CD4-positive, alpha-beta T cell (primary cell): ENCODE measurements at regions not wholly inside any gene's neighbourhood (a gene's known extent, or its start where the extent isn't known, plus 50 kb on each side); places are given as distances from the start of the nearest gene placed in this dataset.

Experiments
- ATAC-seq: fragments of 200-7000 bp; cut with Tn5 transposase; one replicate; pipeline ENCODE4 v1.10.0; 2022; ENCODE audit warnings: mild to moderate bottlenecking; ENCODE audit not compliant: poor library complexity
- CTCF ChIA-PET: fragments of 350-600 bp; sonication (Branson Sonifier 250); formaldehyde crosslinking; loops from one replicate; lab custom pipeline; 2021; ENCODE audit warnings: antibody characterized with exemption, inconsistent platforms; lab: Charles Lee
- POLR2A ChIA-PET: fragments of 350-600 bp; sonication (Branson Sonifier 250); formaldehyde crosslinking; loops from one replicate; lab custom pipeline; 2021; ENCODE audit warnings: antibody characterized with exemption, inconsistent platforms; lab: Charles Lee
- DNase-seq, 14 experiments: peaks; one replicate each; pipeline ENCODE4 v3.0.0-alpha.2; 2013 to 2020; ENCODE audit warnings: mixed read lengths in 2 of 14
- H3K27ac ChIP-seq, 2 donors: one replicate each; pipeline versions ENCODE4 v1.5.1 to v1.7.0; 2013; ENCODE audit warnings: low read length in 2 of 2, low read depth in 1 of 2, mild to moderate bottlenecking in 1 of 2
- H3K27me3 ChIP-seq, 2 experiments: 1 replicate in 1 of 2; 2 replicates in 1 of 2; pipeline versions ENCODE4 v1.6.1 to v1.7.0; 2013; ENCODE audit warnings: low read length in 2 of 2, control low read depth in 1 of 2, mild to moderate bottlenecking in 1 of 2, moderate library complexity in 1 of 2; ENCODE audit not compliant: insufficient read depth in 2 of 2, control insufficient read depth in 1 of 2
- H3K36me3 ChIP-seq: one replicate; pipeline ENCODE4 v1.6.1; 2013; ENCODE audit warnings: low read length, control low read depth; ENCODE audit not compliant: insufficient read depth
- H3K4me1 ChIP-seq: one replicate; pipeline ENCODE4 v1.6.1; 2013; ENCODE audit warnings: low read length, control low read depth; ENCODE audit not compliant: insufficient read depth
- H3K4me3 ChIP-seq: one replicate; pipeline ENCODE4 v1.5.1; 2013; ENCODE audit warnings: mild to moderate bottlenecking, low read length, moderate library complexity
- H3K9me3 ChIP-seq, 2 experiments: 1 replicate in 1 of 2; 2 replicates in 1 of 2; pipeline versions ENCODE4 v1.6.1 to v1.7.0; 2013; ENCODE audit warnings: low read length in 2 of 2, mild to moderate bottlenecking in 2 of 2, control low read depth in 1 of 2, moderate library complexity in 1 of 2; ENCODE audit not compliant: control insufficient read depth in 1 of 2, insufficient read depth in 1 of 2
- H3K27ac Mint-ChIP-seq: one replicate; pipeline ENCODE4 v1.8.0; 2020; ENCODE audit warnings: mixed read lengths
- H3K27me3 Mint-ChIP-seq: one replicate; pipeline ENCODE4 v1.8.0; 2021; ENCODE audit warnings: mixed read lengths
- H3K36me3 Mint-ChIP-seq: one replicate; pipeline ENCODE4 v1.8.0; 2021; ENCODE audit warnings: low read depth, mixed read lengths
- H3K4me1 Mint-ChIP-seq: one replicate; pipeline ENCODE4 v1.8.0; 2021; ENCODE audit warnings: low read depth, mixed read lengths
- H3K4me3 Mint-ChIP-seq: one replicate; pipeline ENCODE4 v1.8.0; 2020; ENCODE audit warnings: mild to moderate bottlenecking, mixed read lengths
- H3K9me3 Mint-ChIP-seq: one replicate; pipeline ENCODE4 v1.8.0; 2020; ENCODE audit warnings: mixed read lengths
- intact Hi-C, 2 experiments: fragments of 100-400 bp; cut with DNase I in 1 of 2; cut with micrococcal nuclease in 1 of 2; formaldehyde crosslinking; loops; one replicate each; pipeline versions ENCODE4 v1.15.1 to v1.9.0; 2023 to 2025; cut with DNase I, micrococcal nuclease
- TF ChIP-seq, protein P1 (sequence below): fragments of 200-600 bp; IDR thresholded peaks from one replicate; pipeline ENCODE4 v1.8.0; 2022; ENCODE audit warnings: antibody characterized with exemption, mild to moderate bottlenecking

DNA sequence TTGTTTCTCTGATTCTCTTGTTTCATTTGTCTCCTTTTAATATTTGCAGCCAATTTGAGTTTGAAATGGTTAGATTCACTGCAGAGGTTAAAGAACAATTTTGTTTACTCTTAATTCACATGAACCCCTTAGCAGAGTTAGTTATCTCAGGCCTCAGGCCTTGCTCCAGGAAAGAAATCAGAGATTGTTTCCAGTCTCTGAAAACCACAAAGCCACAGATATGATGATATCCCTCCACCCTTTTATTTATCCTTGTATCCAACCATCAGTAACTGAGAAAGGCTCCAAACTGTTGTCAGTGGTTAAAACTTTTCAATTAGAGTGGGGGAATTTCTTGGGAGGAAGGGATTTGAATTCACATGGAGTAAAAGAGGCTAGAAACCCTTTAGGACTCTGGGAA, 406.0 kb upstream of the DMAC1 start:
- no peaks in the 10 kb centered on the region for H3K27me3 Mint-ChIP-seq
- no peaks in the 10 kb centered on the region for H3K9me3 Mint-ChIP-seq
- intact Hi-C loops, result no loop called here
- no peak overlapping the region for H3K27ac ChIP-seq
- no peaks in the 10 kb centered on the region for H3K36me3 Mint-ChIP-seq
- ChIA-PET POLR2A (no interaction called here), CTCF (no interaction called here)
- no peaks in the 10 kb centered on the region for H3K9me3 ChIP-seq
- H3K4me3 ChIP-seq, result no peak overlapping the region
- no peak overlapping the region for H3K27ac Mint-ChIP-seq
- TF ChIP-seq, protein P1, sequence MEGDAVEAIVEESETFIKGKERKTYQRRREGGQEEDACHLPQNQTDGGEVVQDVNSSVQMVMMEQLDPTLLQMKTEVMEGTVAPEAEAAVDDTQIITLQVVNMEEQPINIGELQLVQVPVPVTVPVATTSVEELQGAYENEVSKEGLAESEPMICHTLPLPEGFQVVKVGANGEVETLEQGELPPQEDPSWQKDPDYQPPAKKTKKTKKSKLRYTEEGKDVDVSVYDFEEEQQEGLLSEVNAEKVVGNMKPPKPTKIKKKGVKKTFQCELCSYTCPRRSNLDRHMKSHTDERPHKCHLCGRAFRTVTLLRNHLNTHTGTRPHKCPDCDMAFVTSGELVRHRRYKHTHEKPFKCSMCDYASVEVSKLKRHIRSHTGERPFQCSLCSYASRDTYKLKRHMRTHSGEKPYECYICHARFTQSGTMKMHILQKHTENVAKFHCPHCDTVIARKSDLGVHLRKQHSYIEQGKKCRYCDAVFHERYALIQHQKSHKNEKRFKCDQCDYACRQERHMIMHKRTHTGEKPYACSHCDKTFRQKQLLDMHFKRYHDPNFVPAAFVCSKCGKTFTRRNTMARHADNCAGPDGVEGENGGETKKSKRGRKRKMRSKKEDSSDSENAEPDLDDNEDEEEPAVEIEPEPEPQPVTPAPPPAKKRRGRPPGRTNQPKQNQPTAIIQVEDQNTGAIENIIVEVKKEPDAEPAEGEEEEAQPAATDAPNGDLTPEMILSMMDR, result no peak
- H3K36me3 ChIP-seq, result no peaks in the 10 kb centered on the region
- no peak overlapping the region for H3K4me3 Mint-ChIP-seq
- H3K4me1 Mint-ChIP-seq, result peaks cover 3% of the 10 kb centered on the region
- no peak for DNase-seq
- ATAC-seq, result no peak
- no peaks in the 10 kb centered on the region for H3K4me1 ChIP-seq
- H3K27me3 ChIP-seq, result no peaks in the 10 kb centered on the region

DNA sequence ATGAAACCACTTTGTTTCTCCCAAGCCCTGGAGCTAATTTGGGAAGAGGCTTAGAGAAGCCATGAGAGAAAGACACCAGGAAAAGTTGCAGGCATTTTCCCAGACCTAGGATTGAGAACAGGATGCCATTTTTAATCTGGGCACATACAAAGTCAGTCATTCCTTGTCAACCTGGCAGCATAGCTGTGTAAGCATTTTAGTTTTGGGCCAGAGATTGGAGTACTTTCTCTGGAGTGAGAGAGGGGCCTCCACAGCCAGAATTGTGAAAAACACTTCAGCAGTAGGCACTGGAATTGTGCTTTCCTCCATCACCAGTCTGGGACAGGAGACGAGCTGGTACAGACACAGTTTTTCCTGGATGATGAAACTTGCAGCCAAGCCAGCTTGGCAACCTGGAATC, 390.3 kb upstream of the DMAC1 start:
- Mint-ChIP-seq H3K36me3 (no peaks in the 10 kb centered on the region), H3K27me3 (no peaks in the 10 kb centered on the region), H3K4me3 (no peak overlapping the region), H3K27ac (no peak overlapping the region), H3K4me1 (no peaks in the 10 kb centered on the region), H3K9me3 (peaks cover 15% of the 10 kb centered on the region)
- CTCF ChIA-PET, result no interaction called here
- H3K27ac ChIP-seq, result no peak overlapping the region
- H3K4me3 ChIP-seq, result no peak overlapping the region
- no peaks in the 10 kb centered on the region for H3K27me3 ChIP-seq
- intact Hi-C loops, result no loop called here
- no peaks in the 10 kb centered on the region for H3K36me3 ChIP-seq
- POLR2A ChIA-PET, result no interaction called here
- no peak for ATAC-seq
- no peaks in the 10 kb centered on the region for H3K4me1 ChIP-seq
- TF ChIP-seq, protein P1, result no peak
- no peak for DNase-seq
- peaks cover 7 to 11% of the 10 kb centered on the region in 2 experiments for H3K9me3 ChIP-seq

DNA sequence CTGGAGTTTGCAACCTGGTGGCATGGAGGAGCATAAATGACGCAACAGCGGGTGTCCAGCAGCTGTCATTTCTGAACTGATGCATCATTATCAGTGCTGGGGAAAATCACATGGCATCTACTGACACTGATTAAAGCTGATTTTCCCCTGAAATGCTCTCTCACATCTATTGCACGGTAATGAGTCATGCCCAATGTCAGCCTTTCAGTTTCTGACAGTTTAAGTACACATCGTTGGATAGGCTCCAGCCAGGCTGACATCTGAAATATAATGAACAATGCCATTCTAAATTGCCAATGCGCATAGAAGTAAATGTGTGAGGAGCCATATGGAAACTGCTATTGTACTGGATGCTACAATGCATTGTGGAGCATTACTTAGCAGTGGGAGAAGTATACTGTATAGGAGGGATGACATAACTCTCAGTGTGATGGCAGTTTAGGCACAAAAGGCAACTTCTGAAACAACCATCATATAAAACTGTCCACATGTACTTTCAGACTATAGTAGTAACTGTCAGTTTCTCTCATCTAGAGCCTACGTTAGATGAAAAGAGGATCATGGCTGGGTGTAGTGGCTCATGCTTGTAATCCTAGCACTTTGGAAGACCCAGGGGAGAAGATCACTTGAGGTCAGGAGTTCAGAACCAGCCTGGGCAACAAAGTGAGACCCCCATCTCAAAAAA, 389.3 kb upstream of the DMAC1 start:
- TF ChIP-seq, protein P1, result no peak
- H3K36me3 ChIP-seq, result no peaks in the 10 kb centered on the region
- H3K36me3 Mint-ChIP-seq, result no peaks in the 10 kb centered on the region
- ChIA-PET POLR2A (no interaction called here), CTCF (no interaction called here)
- H3K27ac ChIP-seq, result no peak overlapping the region
- no peak overlapping the region for H3K27ac Mint-ChIP-seq
- H3K4me3 Mint-ChIP-seq, result no peak overlapping the region
- DNase-seq (no peak), ATAC-seq (no peak)
- intact Hi-C loops, result no loop called here
- H3K4me1 Mint-ChIP-seq, result no peaks in the 10 kb centered on the region
- H3K9me3 ChIP-seq, result peaks cover 7 to 11% of the 10 kb centered on the region in 2 experiments
- H3K9me3 Mint-ChIP-seq, result peaks cover 15% of the 10 kb centered on the region
- H3K4me1 ChIP-seq, result no peaks in the 10 kb centered on the region
- no peaks in the 10 kb centered on the region for H3K27me3 Mint-ChIP-seq
- H3K4me3 ChIP-seq, result no peak overlapping the region
- H3K27me3 ChIP-seq, result no peaks in the 10 kb centered on the region
